ENCODE measurements at regions not wholly inside any gene's neighbourhood (a gene's known extent, or its start where the extent isn't known, plus 50 kb on each side); places are given as distances from the start of the nearest gene placed in this dataset.

DNA sequence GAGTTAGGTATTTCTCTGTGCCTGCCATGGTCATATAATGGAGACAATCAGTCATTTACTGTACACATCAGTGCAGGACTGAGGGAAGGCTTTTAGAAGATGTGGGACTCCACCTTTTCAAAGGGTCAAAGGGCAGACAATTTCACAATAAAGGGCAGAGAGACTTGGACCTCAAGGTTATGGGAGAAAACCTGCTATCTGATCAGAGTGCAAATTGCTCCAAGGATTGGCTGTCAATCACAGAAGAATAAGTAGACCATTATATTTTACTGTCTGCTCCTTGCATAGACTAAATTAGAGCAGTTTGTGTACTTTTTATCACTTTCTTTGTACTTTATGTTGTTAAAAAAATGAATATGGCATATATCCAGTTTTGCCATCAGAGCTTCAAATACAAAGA, 314.9 kb upstream of the ATP11B start:
- H4K5ac ChIP-seq (ENCODE audit: low read depth, low read length), result no peak overlapping the region
- no peaks in the 10 kb centered on the region for H3K27me3 ChIP-seq (ENCODE audit: control insufficient read depth, insufficient read depth, low read length)
- no peak overlapping the region for H2AFZ ChIP-seq (replicated peaks; ENCODE audit: low read length, poor library complexity)
- H3K9ac ChIP-seq (ENCODE audit: low read depth, low read length), result no peak overlapping the region
- no peak overlapping the region for H2BK5ac ChIP-seq (ENCODE audit: low read depth, low read length, poor library complexity, severe bottlenecking)
- no peak overlapping the region for H2BK15ac ChIP-seq (ENCODE audit: low read depth, low read length)
- H3K9me1 ChIP-seq (ENCODE audit: insufficient read depth, low read length), result no peaks in the 10 kb centered on the region
- in situ Hi-C loops (cut with MboI; ENCODE audit: low sequenced_read_pairs) (no loop called here), intact Hi-C loops (cut with micrococcal nuclease) (no loop called here), dilution Hi-C loops (cut with HindIII; ENCODE audit: low sequenced_read_pairs, unreplicated experiment) (no loop called here)
- no peak overlapping the region for H3K4me3 ChIP-seq (ENCODE audit: insufficient read depth, low read depth, low read length)
- CTCF ChIA-PET, result interaction anchor here (1.0 kb wide), 1 partner anchor 26 kb away, joined by 3 read pairs; no protein-coding TSS in a partner anchor
- H2AK9ac ChIP-seq (replicated peaks; ENCODE audit: low read depth, low read length, poor library complexity), result no peak overlapping the region
- TF ChIP-seq, protein P1, sequence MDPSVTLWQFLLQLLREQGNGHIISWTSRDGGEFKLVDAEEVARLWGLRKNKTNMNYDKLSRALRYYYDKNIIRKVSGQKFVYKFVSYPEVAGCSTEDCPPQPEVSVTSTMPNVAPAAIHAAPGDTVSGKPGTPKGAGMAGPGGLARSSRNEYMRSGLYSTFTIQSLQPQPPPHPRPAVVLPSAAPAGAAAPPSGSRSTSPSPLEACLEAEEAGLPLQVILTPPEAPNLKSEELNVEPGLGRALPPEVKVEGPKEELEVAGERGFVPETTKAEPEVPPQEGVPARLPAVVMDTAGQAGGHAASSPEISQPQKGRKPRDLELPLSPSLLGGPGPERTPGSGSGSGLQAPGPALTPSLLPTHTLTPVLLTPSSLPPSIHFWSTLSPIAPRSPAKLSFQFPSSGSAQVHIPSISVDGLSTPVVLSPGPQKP (IDR thresholded peaks at IDR 0.05; ENCODE audit: borderline replicate concordance, low read depth, low read length), result no peak
- no peak for TF ChIP-seq MXI1 (IDR thresholded peaks at IDR 0.05; ENCODE audit: borderline replicate concordance, low read depth, low read length)
- no peak for TF ChIP-seq POLR2A (IDR thresholded peaks at IDR 0.05; ENCODE audit: low read depth, low read length)
- no peak for TF ChIP-seq CEBPB (IDR thresholded peaks at IDR 0.05; ENCODE audit: low read depth, low read length)
- TF ChIP-seq FOS (IDR thresholded peaks at IDR 0.05; ENCODE audit: low read depth, low read length), result no peak
- TF ChIP-seq MAFK (IDR thresholded peaks at IDR 0.05; ENCODE audit: low read depth, low read length), result no peak
- TF ChIP-seq NFE2L2 (IDR thresholded peaks at IDR 0.05; ENCODE audit: low read depth, low read length), result no peak
- TF ChIP-seq SMC3 (IDR thresholded peaks at IDR 0.05; ENCODE audit: low read depth, low read length), result no peak
- no peak for TF ChIP-seq CHD1 (IDR thresholded peaks at IDR 0.05; ENCODE audit: low read depth, low read length)
- TF ChIP-seq, protein P2, sequence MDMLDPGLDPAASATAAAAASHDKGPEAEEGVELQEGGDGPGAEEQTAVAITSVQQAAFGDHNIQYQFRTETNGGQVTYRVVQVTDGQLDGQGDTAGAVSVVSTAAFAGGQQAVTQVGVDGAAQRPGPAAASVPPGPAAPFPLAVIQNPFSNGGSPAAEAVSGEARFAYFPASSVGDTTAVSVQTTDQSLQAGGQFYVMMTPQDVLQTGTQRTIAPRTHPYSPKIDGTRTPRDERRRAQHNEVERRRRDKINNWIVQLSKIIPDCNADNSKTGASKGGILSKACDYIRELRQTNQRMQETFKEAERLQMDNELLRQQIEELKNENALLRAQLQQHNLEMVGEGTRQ (IDR thresholded peaks at IDR 0.05; ENCODE audit: low read depth, low read length), result no peak
- TF ChIP-seq, protein P3, sequence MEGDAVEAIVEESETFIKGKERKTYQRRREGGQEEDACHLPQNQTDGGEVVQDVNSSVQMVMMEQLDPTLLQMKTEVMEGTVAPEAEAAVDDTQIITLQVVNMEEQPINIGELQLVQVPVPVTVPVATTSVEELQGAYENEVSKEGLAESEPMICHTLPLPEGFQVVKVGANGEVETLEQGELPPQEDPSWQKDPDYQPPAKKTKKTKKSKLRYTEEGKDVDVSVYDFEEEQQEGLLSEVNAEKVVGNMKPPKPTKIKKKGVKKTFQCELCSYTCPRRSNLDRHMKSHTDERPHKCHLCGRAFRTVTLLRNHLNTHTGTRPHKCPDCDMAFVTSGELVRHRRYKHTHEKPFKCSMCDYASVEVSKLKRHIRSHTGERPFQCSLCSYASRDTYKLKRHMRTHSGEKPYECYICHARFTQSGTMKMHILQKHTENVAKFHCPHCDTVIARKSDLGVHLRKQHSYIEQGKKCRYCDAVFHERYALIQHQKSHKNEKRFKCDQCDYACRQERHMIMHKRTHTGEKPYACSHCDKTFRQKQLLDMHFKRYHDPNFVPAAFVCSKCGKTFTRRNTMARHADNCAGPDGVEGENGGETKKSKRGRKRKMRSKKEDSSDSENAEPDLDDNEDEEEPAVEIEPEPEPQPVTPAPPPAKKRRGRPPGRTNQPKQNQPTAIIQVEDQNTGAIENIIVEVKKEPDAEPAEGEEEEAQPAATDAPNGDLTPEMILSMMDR (conservative IDR thresholded peaks at IDR 0.05; ENCODE audit: low read depth, low read length), result no peak
- no peak for TF ChIP-seq RFX5 (IDR thresholded peaks at IDR 0.05; ENCODE audit: low read depth, low read length)
- no peak for TF ChIP-seq RCOR1 (IDR thresholded peaks at IDR 0.05; ENCODE audit: insufficient replicate concordance, low read length)
- TF ChIP-seq MAZ (IDR thresholded peaks at IDR 0.05; ENCODE audit: borderline replicate concordance, low read depth, low read length), result no peak
- no peak for TF ChIP-seq BHLHE40 (IDR thresholded peaks at IDR 0.05; ENCODE audit: low read depth, low read length)
- no peak overlapping the region for H3K56ac ChIP-seq (ENCODE audit: extremely low read depth, insufficient read depth, low read length)
- no TSS peak for BruUV-seq (replicated peaks)
- no peak overlapping the region for H4K8ac ChIP-seq (ENCODE audit: low read depth in 2 of 2, low read length in 2 of 2)
- H3K18ac ChIP-seq (ENCODE audit: low read depth, low read length), result no peak overlapping the region
- H3K23ac ChIP-seq (ENCODE audit: low read depth, low read length), result no peak overlapping the region
- ATAC-seq (ENCODE audit: low read depth) (no peak), DNase-seq (no peak)
- H4K20me1 ChIP-seq (ENCODE audit: insufficient read depth, low read length), result no peaks in the 10 kb centered on the region
- no peak overlapping the region for H3K4ac ChIP-seq (ENCODE audit: low read depth, low read length)
- H3K14ac ChIP-seq (replicated peaks; ENCODE audit: low read depth, low read length), result no peak overlapping the region
- H3K4me1 ChIP-seq (ENCODE audit: control insufficient read depth, insufficient read depth, low read length), result no peaks in the 10 kb centered on the region
- H3K4me2 ChIP-seq (ENCODE audit: low read depth, low read length), result no peak overlapping the region
- H3K79me1 ChIP-seq (ENCODE audit: low read depth in 1 of 2, low read length in 2 of 2), result no peaks in the 10 kb centered on the region
- no peak overlapping the region for H2AK5ac ChIP-seq (ENCODE audit: low read depth, low read length)
- H3K9me3 ChIP-seq (ENCODE audit: control insufficient read depth, insufficient read depth, low read length), result peaks cover 7% of the 10 kb centered on the region
- H3K36me3 ChIP-seq (ENCODE audit: control insufficient read depth, insufficient read depth, low read length), result no peaks in the 10 kb centered on the region
- H3K27ac ChIP-seq (ENCODE audit: insufficient read depth, low read length), result no peak overlapping the region
- POLR2A ChIA-PET (ENCODE audit: unreplicated experiment), result no interaction called here
- H2BK20ac ChIP-seq (ENCODE audit: low read depth, low read length), result no peak overlapping the region
- H4K91ac ChIP-seq (ENCODE audit: insufficient read depth, low read depth, low read length), result no peak overlapping the region
- no peak overlapping the region for H2BK120ac ChIP-seq (ENCODE audit: low read depth, low read length)
